GM12878 (cell line): ENCODE measurements at regions not wholly inside any gene's neighbourhood (a gene's known extent, or its start where the extent isn't known, plus 50 kb on each side); places are given as distances from the start of the nearest gene placed in this dataset.

ENCODE experiments used
- ATAC-seq: fragments of 200-7000 bp; cut with Tn5 transposase; 3 replicates; pipeline ENCODE4 v1.9.1; 2020; ENCODE audit warnings: mild to moderate bottlenecking, moderate library complexity
- BruUV-seq: library from RNA; stranded (reverse); fragments of 400-500 nt; replicated peaks from 2 replicates; lab custom pipeline; 2021; lab: Mats Ljungman, UMichigan
- CTCF ChIA-PET: fragments of 300-600 bp; sonication (Branson Sonifier 250); formaldehyde crosslinking; extraction: SDS; loops from one replicate; lab custom pipeline; 2021; ENCODE audit warnings: inconsistent platforms; lab: Yijun Ruan, JAX
- POLR2A ChIA-PET: fragments of 350-600 bp; formaldehyde crosslinking; extraction: SDS; loops from one replicate; lab custom pipeline; 2021; ENCODE audit warnings: inconsistent platforms; lab: Charles Lee
- RAD21 ChIA-PET: fragments of 300-600 bp; sonication (Branson Sonifier 250); formaldehyde crosslinking; loops from one replicate; lab custom pipeline; 2023; ENCODE audit warnings: antibody characterized with exemption; ENCODE audit not compliant: unreplicated experiment; lab: Charles Lee
- SMC1A ChIA-PET: fragments of 300-600 bp; sonication (Branson Sonifier 250); formaldehyde crosslinking; loops from one replicate; lab custom pipeline; 2023; ENCODE audit not compliant: unreplicated experiment, uncharacterized antibody; lab: Charles Lee
- DNase-seq: peaks from one replicate; pipeline ENCODE4 v3.0.0-alpha.2; 2011; ENCODE audit warnings: low read depth, low spot score
- FAIRE-seq: peaks from 3 replicates; lab custom pipeline; 2011; peaks lifted over from hg19 to GRCh38; lab: Jason Lieb, UNC
- H2AFZ ChIP-seq: 2 replicates; pipeline ENCODE4 v1.6.0; 2011; ENCODE audit warnings: low read depth, low read length, control low read depth; ENCODE audit not compliant: control insufficient read depth
- H3K27ac ChIP-seq: 2 replicates; pipeline ENCODE4 v1.5.1; 2011; ENCODE audit warnings: control low read depth; ENCODE audit not compliant: control insufficient read depth, insufficient read depth
- H3K27me3 ChIP-seq, 2 experiments: replicated peaks in 1 of 2; 2 replicates each; pipeline versions ENCODE4 v1.6.0 to v1.6.1; 2011; ENCODE audit warnings: low read length in 1 of 2; ENCODE audit not compliant: control insufficient read depth in 2 of 2, insufficient read depth in 2 of 2
- H3K36me3 ChIP-seq, 2 experiments: 2 replicates each; pipeline ENCODE4 v1.5.1; 2011; ENCODE audit warnings: low read length in 1 of 2; ENCODE audit not compliant: control insufficient read depth in 2 of 2, insufficient read depth in 2 of 2
- H3K4me1 ChIP-seq: 2 replicates; pipeline ENCODE4 v1.6.1; 2011; ENCODE audit warnings: mild to moderate bottlenecking, low read length, moderate library complexity, mixed read lengths; ENCODE audit not compliant: control insufficient read depth, insufficient read depth
- H3K4me2 ChIP-seq: 2 replicates; pipeline ENCODE4 v1.6.0; 2011; ENCODE audit warnings: control low read depth; ENCODE audit not compliant: control insufficient read depth, insufficient read depth
- H3K4me3 ChIP-seq: fragments of 200-600 bp; sonication (generic); 2 replicates; pipeline ENCODE4 v1.5.1; 2016
- H3K79me2 ChIP-seq: 2 replicates; pipeline ENCODE4 v1.6.0; 2011; ENCODE audit warnings: low read length; ENCODE audit not compliant: control insufficient read depth, insufficient read depth
- H3K9ac ChIP-seq: 2 replicates; pipeline ENCODE4 v1.8.0; 2011; ENCODE audit warnings: low read length, control low read depth, mixed read lengths; ENCODE audit not compliant: control insufficient read depth, insufficient read depth
- H3K9me3 ChIP-seq: replicated peaks from 3 replicates; pipeline ENCODE4 v1.5.1; 2011; ENCODE audit warnings: mild to moderate bottlenecking, low read length; ENCODE audit not compliant: control insufficient read depth, insufficient read depth
- H4K20me1 ChIP-seq: 2 replicates; pipeline ENCODE4 v1.6.0; 2011; ENCODE audit not compliant: control insufficient read depth, insufficient read depth
- CREB1 ChIP-seq: IDR thresholded peaks from 2 replicates; pipeline ENCODE4 v1.6.1; 2012; ENCODE audit warnings: low read depth, mild to moderate bottlenecking, inconsistent platforms
- FOXK2 ChIP-seq: fragments of 450-650 bp; IDR thresholded peaks from 2 replicates; pipeline ENCODE4 v1.6.1; 2017; ENCODE audit warnings: mild to moderate bottlenecking, moderate library complexity
- JUNB ChIP-seq: IDR thresholded peaks from 2 replicates; pipeline ENCODE4 v1.6.1; 2016; ENCODE audit warnings: antibody characterized with exemption, mild to moderate bottlenecking
- MXI1 ChIP-seq: fragments of 150-350 bp; IDR thresholded peaks from 2 replicates; pipeline ENCODE4 v1.6.1; 2011; ENCODE audit warnings: low read depth, mild to moderate bottlenecking, inconsistent platforms, low read length, improper control_type of control experiment
- NFYB ChIP-seq: IDR thresholded peaks from 2 replicates; pipeline ENCODE4 v1.6.1; 2011; ENCODE audit warnings: low read depth, mild to moderate bottlenecking, low read length, improper control_type of control experiment, moderate library complexity; ENCODE audit not compliant: insufficient read depth
- PAX8 ChIP-seq: fragments of 450-650 bp; IDR thresholded peaks from 2 replicates; pipeline ENCODE4 v1.6.1; 2017; ENCODE audit warnings: mild to moderate bottlenecking, moderate library complexity
- RBBP5 ChIP-seq: fragments of 200-600 bp; sonication (generic); conservative IDR thresholded peaks from 2 replicates; pipeline ENCODE4 v1.6.1; 2016
- SIN3A ChIP-seq: IDR thresholded peaks from 2 replicates; pipeline ENCODE4 v1.6.1; 2012; ENCODE audit warnings: low read depth, low read length, improper control_type of control experiment
- YY1 ChIP-seq: IDR thresholded peaks from 2 replicates; pipeline ENCODE4 v1.6.1; 2011; ENCODE audit warnings: low read depth, mild to moderate bottlenecking, low read length
- WGBS: methylation state at CpG from one replicate; pipeline ENCODE4 v1.1.6; 2016; ENCODE audit warnings: low lambda C conversion rate; ENCODE audit not compliant: insufficient replicate concordance, insufficient coverage; ENCODE audit errors: missing lambda C conversion rate; 5-methylcytosine and 5-hydroxymethylcytosine counted together
- in situ Hi-C: fragments of 300-500 bp; cut with MboI; formaldehyde crosslinking; loops from 9 replicates; pipeline ENCODE4 v1.14.3; 2018; ENCODE audit warnings: mixed read lengths
- intact Hi-C: fragments of 100-400 bp; cut with micrococcal nuclease; formaldehyde crosslinking; loops from one replicate; pipeline ENCODE4 v1.14.2; 2022; ENCODE audit not compliant: unreplicated experiment
- TF ChIP-seq, protein P1 (sequence below): fragments of 450-650 bp; IDR thresholded peaks from 2 replicates; pipeline ENCODE4 v1.6.1; 2017; ENCODE audit warnings: low read depth, mild to moderate bottlenecking, moderate library complexity
- TF ChIP-seq, protein P2 (sequence below): IDR thresholded peaks from 2 replicates; pipeline ENCODE4 v1.6.1; 2011; ENCODE audit warnings: borderline replicate concordance, low read depth, mild to moderate bottlenecking, moderate library complexity, low read length; ENCODE audit not compliant: insufficient read depth, poor library complexity, severe bottlenecking
- TF ChIP-seq, protein P3 (sequence below): IDR thresholded peaks from 2 replicates; pipeline ENCODE4 v1.6.1; 2011; ENCODE audit warnings: borderline replicate concordance, low read depth, mild to moderate bottlenecking, moderate library complexity, mixed read lengths, low read length; ENCODE audit not compliant: insufficient read depth; ENCODE audit errors: extremely low read length
- TF ChIP-seq, protein P4 (sequence below): fragments of 450-650 bp; IDR thresholded peaks from 2 replicates; pipeline ENCODE4 v1.6.1; 2017; ENCODE audit warnings: borderline replicate concordance

DNA sequence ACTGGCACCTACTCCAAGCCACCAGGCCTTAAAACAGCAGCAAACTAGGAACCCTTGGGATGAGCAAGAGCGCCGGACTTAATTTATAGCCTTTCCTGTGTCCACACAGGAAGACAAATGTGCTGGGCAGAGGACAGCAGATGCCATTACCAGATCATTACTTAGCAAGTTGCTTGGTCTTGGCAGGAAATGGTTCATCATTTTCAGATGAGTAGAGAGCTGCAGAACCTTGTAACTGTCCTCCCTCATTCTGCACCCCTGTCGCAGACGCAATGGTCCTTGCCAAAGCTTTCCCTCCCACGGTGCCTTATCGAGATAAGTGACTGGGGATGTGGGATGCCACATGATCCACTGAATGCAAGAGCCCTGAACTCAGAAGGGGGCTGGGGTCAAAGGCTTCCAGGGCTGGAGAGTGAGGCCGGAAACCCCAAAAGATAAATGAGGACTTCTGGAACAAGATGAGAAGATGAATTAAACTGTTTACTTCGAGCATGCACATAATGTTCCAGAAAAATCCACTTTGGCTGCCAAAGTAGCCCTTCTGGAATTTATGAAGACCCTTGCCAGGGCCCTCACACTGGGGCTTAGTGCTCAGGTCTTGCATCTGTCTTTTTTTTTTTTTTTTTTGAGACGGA is 145.6 kb upstream of the ZNF32 start:
- intact Hi-C loops (no loop called here), in situ Hi-C loops (no loop called here)
- H3K36me3 ChIP-seq, result no peaks in the 10 kb centered on the region
- FAIRE-seq, result no peak
- RAD21 ChIA-PET, result no interaction called here
- H4K20me1 ChIP-seq, result no peaks in the 10 kb centered on the region
- H3K27ac ChIP-seq, result no peak overlapping the region
- no peaks in the 10 kb centered on the region; a peak in 1 of 4 replicates for H3K27me3 ChIP-seq
- no peak for TF ChIP-seq YY1
- TF ChIP-seq, protein P1, sequence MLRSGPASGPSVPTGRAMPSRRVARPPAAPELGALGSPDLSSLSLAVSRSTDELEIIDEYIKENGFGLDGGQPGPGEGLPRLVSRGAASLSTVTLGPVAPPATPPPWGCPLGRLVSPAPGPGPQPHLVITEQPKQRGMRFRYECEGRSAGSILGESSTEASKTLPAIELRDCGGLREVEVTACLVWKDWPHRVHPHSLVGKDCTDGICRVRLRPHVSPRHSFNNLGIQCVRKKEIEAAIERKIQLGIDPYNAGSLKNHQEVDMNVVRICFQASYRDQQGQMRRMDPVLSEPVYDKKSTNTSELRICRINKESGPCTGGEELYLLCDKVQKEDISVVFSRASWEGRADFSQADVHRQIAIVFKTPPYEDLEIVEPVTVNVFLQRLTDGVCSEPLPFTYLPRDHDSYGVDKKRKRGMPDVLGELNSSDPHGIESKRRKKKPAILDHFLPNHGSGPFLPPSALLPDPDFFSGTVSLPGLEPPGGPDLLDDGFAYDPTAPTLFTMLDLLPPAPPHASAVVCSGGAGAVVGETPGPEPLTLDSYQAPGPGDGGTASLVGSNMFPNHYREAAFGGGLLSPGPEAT, result no peak
- no peak for TF ChIP-seq SIN3A
- no peak for TF ChIP-seq MXI1
- TF ChIP-seq NFYB, result no peak
- TF ChIP-seq, protein P2, sequence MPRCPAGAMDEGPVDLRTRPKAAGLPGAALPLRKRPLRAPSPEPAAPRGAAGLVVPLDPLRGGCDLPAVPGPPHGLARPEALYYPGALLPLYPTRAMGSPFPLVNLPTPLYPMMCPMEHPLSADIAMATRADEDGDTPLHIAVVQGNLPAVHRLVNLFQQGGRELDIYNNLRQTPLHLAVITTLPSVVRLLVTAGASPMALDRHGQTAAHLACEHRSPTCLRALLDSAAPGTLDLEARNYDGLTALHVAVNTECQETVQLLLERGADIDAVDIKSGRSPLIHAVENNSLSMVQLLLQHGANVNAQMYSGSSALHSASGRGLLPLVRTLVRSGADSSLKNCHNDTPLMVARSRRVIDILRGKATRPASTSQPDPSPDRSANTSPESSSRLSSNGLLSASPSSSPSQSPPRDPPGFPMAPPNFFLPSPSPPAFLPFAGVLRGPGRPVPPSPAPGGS, result no peak
- no peak for TF ChIP-seq JUNB
- no peak for TF ChIP-seq CREB1
- TF ChIP-seq PAX8, result no peak
- TF ChIP-seq, protein P3, sequence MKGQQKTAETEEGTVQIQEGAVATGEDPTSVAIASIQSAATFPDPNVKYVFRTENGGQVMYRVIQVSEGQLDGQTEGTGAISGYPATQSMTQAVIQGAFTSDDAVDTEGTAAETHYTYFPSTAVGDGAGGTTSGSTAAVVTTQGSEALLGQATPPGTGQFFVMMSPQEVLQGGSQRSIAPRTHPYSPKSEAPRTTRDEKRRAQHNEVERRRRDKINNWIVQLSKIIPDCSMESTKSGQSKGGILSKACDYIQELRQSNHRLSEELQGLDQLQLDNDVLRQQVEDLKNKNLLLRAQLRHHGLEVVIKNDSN, result no peak
- TF ChIP-seq, protein P4, sequence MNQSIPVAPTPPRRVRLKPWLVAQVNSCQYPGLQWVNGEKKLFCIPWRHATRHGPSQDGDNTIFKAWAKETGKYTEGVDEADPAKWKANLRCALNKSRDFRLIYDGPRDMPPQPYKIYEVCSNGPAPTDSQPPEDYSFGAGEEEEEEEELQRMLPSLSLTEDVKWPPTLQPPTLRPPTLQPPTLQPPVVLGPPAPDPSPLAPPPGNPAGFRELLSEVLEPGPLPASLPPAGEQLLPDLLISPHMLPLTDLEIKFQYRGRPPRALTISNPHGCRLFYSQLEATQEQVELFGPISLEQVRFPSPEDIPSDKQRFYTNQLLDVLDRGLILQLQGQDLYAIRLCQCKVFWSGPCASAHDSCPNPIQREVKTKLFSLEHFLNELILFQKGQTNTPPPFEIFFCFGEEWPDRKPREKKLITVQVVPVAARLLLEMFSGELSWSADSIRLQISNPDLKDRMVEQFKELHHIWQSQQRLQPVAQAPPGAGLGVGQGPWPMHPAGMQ, result no peak
- no peak for TF ChIP-seq RBBP5
- TF ChIP-seq FOXK2, result no peak
- CTCF ChIA-PET, result no interaction called here
- H2AFZ ChIP-seq, result no peak overlapping the region
- no peak overlapping the region for H3K9ac ChIP-seq
- no peaks in the 10 kb centered on the region for H3K9me3 ChIP-seq
- H3K79me2 ChIP-seq, result no peaks in the 10 kb centered on the region
- POLR2A ChIA-PET, result no interaction called here
- H3K4me3 ChIP-seq, result no peak overlapping the region
- ATAC-seq, result no peak
- H3K4me1 ChIP-seq, result no peaks in the 10 kb centered on the region
- no peak overlapping the region for H3K4me2 ChIP-seq
- SMC1A ChIA-PET, result interaction anchor here (0.7 kb wide), 1 partner anchor 236 kb away, joined by 3 read pairs; no protein-coding TSS in a partner anchor
- DNase-seq, result no peak
- WGBS, result 34% methylated on average over 8 of the region's 9 CpGs
- no TSS peak for BruUV-seq
